SK-N-SH (cell line): ENCODE measurements at regions not wholly inside any gene's neighbourhood (a gene's known extent, or its start where the extent isn't known, plus 50 kb on each side); places are given as distances from the start of the nearest gene placed in this dataset.

Experiments
- CTCF ChIA-PET: fragments of 300-600, 350-600 bp; formaldehyde crosslinking; extraction: SDS; loops from one replicate; lab custom pipeline; 2021; lab: Yijun Ruan, JAX
- POLR2A ChIA-PET: fragments of 350-600 bp; sonication (Branson Sonifier 250); formaldehyde crosslinking; extraction: SDS; loops from one replicate; lab custom pipeline; 2020; ENCODE audit warnings: antibody characterized with exemption, inconsistent platforms; lab: Yijun Ruan, JAX
- DNase-seq: peaks from one replicate; pipeline ENCODE4 v3.0.0; 2012
- H2AFZ ChIP-seq: fragments of 200-600 bp; sonication (generic); 2 replicates; pipeline ENCODE4 v1.8.1; 2016; ENCODE audit warnings: antibody characterized with exemption, mild to moderate bottlenecking, low read depth
- H3F3A ChIP-seq: fragments of 200-600 bp; sonication (generic); replicated peaks from 2 replicates; pipeline ENCODE3; 2016; ENCODE audit warnings: antibody characterized with exemption, mild to moderate bottlenecking; ENCODE audit not compliant: insufficient read depth
- H3K27ac ChIP-seq, 2 experiments: fragments of 200-500 bp in 1 of 2; fragments of 200-600 bp in 1 of 2; sonication (Bioruptor generic) in 1 of 2; sonication (generic), shearing (Covaris generic) in 1 of 2; 2 replicates each; pipeline versions ENCODE4 v1.5.1 to v1.6.1; 2014 to 2016; ENCODE audit warnings: low read depth in 2 of 2, inconsistent platforms in 1 of 2, low read length in 1 of 2, mild to moderate bottlenecking in 1 of 2, mixed read lengths in 1 of 2
- H3K27me3 ChIP-seq: fragments of 200-600 bp; sonication (generic), shearing (Covaris generic); 2 replicates; pipeline ENCODE4 v1.6.1; 2016; ENCODE audit warnings: mixed run types; ENCODE audit not compliant: insufficient read depth
- H3K36me3 ChIP-seq, 2 experiments: fragments of 200-500 bp in 1 of 2; fragments of 200-600 bp in 1 of 2; sonication (Bioruptor generic) in 1 of 2; sonication (generic) in 1 of 2; replicated peaks in 1 of 2; 2 replicates each; pipeline versions ENCODE3 to v1.5.1; 2014 to 2016; ENCODE audit warnings: low read length in 1 of 2, mild to moderate bottlenecking in 1 of 2; ENCODE audit not compliant: insufficient read depth in 2 of 2, control insufficient read depth in 1 of 2
- H3K4me1 ChIP-seq, 2 experiments: fragments of 200-500 bp in 1 of 2; fragments of 200-600 bp in 1 of 2; sonication (Bioruptor generic) in 1 of 2; sonication (generic), shearing (Covaris generic) in 1 of 2; 2 replicates each; pipeline versions ENCODE4 v1.5.1 to v1.6.1; 2014 to 2016; ENCODE audit warnings: low read depth in 1 of 2, low read length in 1 of 2, mixed run types in 1 of 2; ENCODE audit not compliant: insufficient read depth in 2 of 2, control insufficient read depth in 1 of 2
- H3K4me2 ChIP-seq: fragments of 200-600 bp; sonication (generic), shearing (Covaris generic); 2 replicates; pipeline ENCODE4 v1.6.1; 2017; ENCODE audit warnings: mixed run types
- H3K4me3 ChIP-seq, 2 experiments: fragments of 200-500 bp in 1 of 2; fragments of 200-600 bp in 1 of 2; sonication (Bioruptor generic) in 1 of 2; sonication (generic), shearing (Covaris generic) in 1 of 2; 2 replicates each; pipeline versions ENCODE4 v1.5.1 to v1.8.1; 2014 to 2016; ENCODE audit warnings: low read depth in 2 of 2, inconsistent platforms in 1 of 2, low read length in 1 of 2, mild to moderate bottlenecking in 1 of 2, mixed read lengths in 1 of 2, moderate library complexity in 1 of 2
- H3K79me2 ChIP-seq: fragments of 200-600 bp; sonication (generic); 2 replicates; pipeline ENCODE4 v1.8.1; 2017; ENCODE audit warnings: mild to moderate bottlenecking; ENCODE audit not compliant: insufficient read depth
- H3K9ac ChIP-seq: fragments of 200-600 bp; sonication (generic); 2 replicates; pipeline ENCODE4 v1.6.1; 2017; ENCODE audit warnings: mixed run types
- H3K9me2 ChIP-seq: fragments of 200-600 bp; sonication (generic); 2 replicates; pipeline ENCODE4 v1.6.1; 2017; ENCODE audit warnings: mixed run types
- H3K9me3 ChIP-seq: fragments of 200-600 bp; sonication (generic); 2 replicates; pipeline ENCODE4 v1.6.1; 2017; ENCODE audit warnings: mixed run types, mild to moderate bottlenecking, moderate library complexity
- H4K20me1 ChIP-seq: fragments of 200-600 bp; sonication (generic); 2 replicates; pipeline ENCODE4 v1.6.1; 2017; ENCODE audit warnings: mild to moderate bottlenecking, mixed run types; ENCODE audit not compliant: insufficient read depth
- CHD2 ChIP-seq: fragments of 150-350 bp; IDR thresholded peaks from 2 replicates; pipeline ENCODE4 v1.6.1; 2018; ENCODE audit warnings: low read length; ENCODE audit not compliant: partially characterized antibody
- FOXJ3 ChIP-seq: sonication (generic); formaldehyde crosslinking; IDR thresholded peaks from 2 replicates; pipeline ENCODE4 v1.5.1; 2020; ENCODE audit warnings: mild to moderate bottlenecking, missing genetic modification reagents
- GABPA ChIP-seq: IDR thresholded peaks from 2 replicates; pipeline ENCODE4 v1.4.0; 2012; ENCODE audit warnings: low read depth, mild to moderate bottlenecking
- GATA2 ChIP-seq: sonication (generic); formaldehyde crosslinking; IDR thresholded peaks from 2 replicates; pipeline ENCODE4 v1.5.0; 2020; ENCODE audit warnings: mild to moderate bottlenecking, missing genetic modification reagents
- MEF2A ChIP-seq: IDR thresholded peaks from 2 replicates; pipeline ENCODE4 v1.4.0; 2012; ENCODE audit warnings: low read depth, borderline replicate concordance
- MXI1 ChIP-seq: IDR thresholded peaks from 2 replicates; pipeline ENCODE4 v1.6.1; 2012; ENCODE audit warnings: mild to moderate bottlenecking, low read depth, low read length, improper control_type of control experiment
- NRF1 ChIP-seq: IDR thresholded peaks from 2 replicates; pipeline ENCODE4 v1.6.1; 2012; ENCODE audit warnings: low read depth, mild to moderate bottlenecking, low read length
- PBX3 ChIP-seq: IDR thresholded peaks from 2 replicates; pipeline ENCODE4; 2012
- RAD21 ChIP-seq: IDR thresholded peaks from 2 replicates; pipeline ENCODE4 v1.6.1; 2012; ENCODE audit warnings: mild to moderate bottlenecking, low read length
- RCOR1 ChIP-seq: fragments of 150-350 bp; IDR thresholded peaks from 2 replicates; pipeline ENCODE4 v1.6.1; 2017; ENCODE audit warnings: antibody characterized with exemption, low read length
- RFX5 ChIP-seq: IDR thresholded peaks from 2 replicates; pipeline ENCODE4 v1.6.1; 2012; ENCODE audit warnings: mild to moderate bottlenecking, improper control_type of control experiment, low read length
- TEAD4 ChIP-seq: IDR thresholded peaks from 2 replicates; pipeline ENCODE4 v1.4.0; 2012; ENCODE audit warnings: mild to moderate bottlenecking, borderline replicate concordance; ENCODE audit not compliant: insufficient read depth
- YY1 ChIP-seq: IDR thresholded peaks from 2 replicates; pipeline ENCODE4 v1.4.0; 2012; ENCODE audit warnings: low read depth, mild to moderate bottlenecking
- WGBS: methylation state at CpG from one replicate; pipeline ENCODE4 v1.1.6; 2017; ENCODE audit warnings: low lambda C conversion rate; 5-methylcytosine and 5-hydroxymethylcytosine counted together
- TF ChIP-seq, protein P1 (sequence below): fragments of 200-600 bp; sonication (generic); IDR thresholded peaks from 2 replicates; pipeline ENCODE4 v1.6.1; 2017; ENCODE audit warnings: antibody characterized with exemption, mild to moderate bottlenecking, moderate library complexity
- TF ChIP-seq, protein P2 (sequence below): IDR thresholded peaks from 2 replicates; pipeline ENCODE4 v1.4.0; 2012; ENCODE audit warnings: low read depth, borderline replicate concordance
- TF ChIP-seq, protein P3 (sequence below): IDR thresholded peaks from 2 replicates; pipeline ENCODE4 v1.4.0; 2012; ENCODE audit warnings: low read depth, borderline replicate concordance

DNA sequence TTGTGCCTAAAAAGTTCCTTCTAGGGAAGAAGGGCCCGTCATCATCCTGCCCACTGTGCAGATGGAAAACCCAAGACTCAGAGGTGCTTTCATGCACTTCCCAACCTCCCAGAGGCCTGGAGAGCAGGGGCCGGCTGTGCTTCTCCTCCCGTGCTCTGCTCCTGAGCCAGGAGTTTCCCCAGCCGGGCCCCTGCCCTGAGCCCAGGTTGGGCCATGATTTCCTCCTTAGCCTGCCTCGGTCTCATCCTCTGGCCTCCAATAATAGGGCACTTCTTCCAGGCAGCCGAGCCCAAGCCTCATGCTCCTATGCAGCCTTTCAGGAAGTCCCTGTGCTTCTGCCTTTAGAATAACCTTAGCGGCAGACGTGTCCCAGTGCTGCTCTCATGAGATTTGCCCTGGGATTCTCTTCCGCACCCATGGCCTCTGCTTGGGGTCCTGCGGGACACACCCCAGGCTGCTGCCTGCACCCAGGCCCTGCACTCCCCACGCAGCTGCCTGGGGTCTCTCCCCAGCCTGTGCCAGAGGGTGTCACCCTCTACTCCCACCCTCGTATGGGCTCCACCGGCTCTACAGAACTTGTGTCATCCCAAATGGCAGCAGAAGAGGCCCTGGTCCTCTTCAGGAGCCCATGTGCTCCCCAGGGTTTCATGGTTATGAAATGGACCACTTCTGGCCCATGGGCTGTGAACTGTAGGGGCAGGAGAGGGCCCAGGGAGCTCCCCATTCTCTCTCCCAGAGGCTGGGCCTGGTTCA is 359.3 kb downstream of the ADGRD1 start:
- Histone ChIP-seq H3K4me2 (no peak overlapping the region), H3K27ac (no peak overlapping the region), H3K36me3 (no peaks in the 10 kb centered on the region), H3K9ac (no peak overlapping the region), H3K27me3 (no peaks in the 10 kb centered on the region), H2AFZ (no peak overlapping the region), H3K9me3 (peaks cover 6% of the 10 kb centered on the region; the same call in 1 of the 2 replicates), H3K9me2 (no peaks in the 10 kb centered on the region), H3K4me1 (no peaks in the 10 kb centered on the region; a peak in 1 of 4 replicates), H3K4me3 (no peak overlapping the region), H3K79me2 (no peaks in the 10 kb centered on the region), H4K20me1 (no peaks in the 10 kb centered on the region), H3F3A (no peaks in the 10 kb centered on the region)
- TF ChIP-seq FOXJ3 (CRISPR knock-in tag) (no peak), MEF2A (no peak), GABPA (no peak), RAD21 (no peak), PBX3 (no peak), NRF1 (no peak), RFX5 (no peak), MXI1 (no peak), RCOR1 (no peak), GATA2 (CRISPR knock-in tag) (no peak), YY1 (no peak), CHD2 (no peak), TEAD4 (no peak)
- TF ChIP-seq, protein P1, sequence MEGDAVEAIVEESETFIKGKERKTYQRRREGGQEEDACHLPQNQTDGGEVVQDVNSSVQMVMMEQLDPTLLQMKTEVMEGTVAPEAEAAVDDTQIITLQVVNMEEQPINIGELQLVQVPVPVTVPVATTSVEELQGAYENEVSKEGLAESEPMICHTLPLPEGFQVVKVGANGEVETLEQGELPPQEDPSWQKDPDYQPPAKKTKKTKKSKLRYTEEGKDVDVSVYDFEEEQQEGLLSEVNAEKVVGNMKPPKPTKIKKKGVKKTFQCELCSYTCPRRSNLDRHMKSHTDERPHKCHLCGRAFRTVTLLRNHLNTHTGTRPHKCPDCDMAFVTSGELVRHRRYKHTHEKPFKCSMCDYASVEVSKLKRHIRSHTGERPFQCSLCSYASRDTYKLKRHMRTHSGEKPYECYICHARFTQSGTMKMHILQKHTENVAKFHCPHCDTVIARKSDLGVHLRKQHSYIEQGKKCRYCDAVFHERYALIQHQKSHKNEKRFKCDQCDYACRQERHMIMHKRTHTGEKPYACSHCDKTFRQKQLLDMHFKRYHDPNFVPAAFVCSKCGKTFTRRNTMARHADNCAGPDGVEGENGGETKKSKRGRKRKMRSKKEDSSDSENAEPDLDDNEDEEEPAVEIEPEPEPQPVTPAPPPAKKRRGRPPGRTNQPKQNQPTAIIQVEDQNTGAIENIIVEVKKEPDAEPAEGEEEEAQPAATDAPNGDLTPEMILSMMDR, result no peak
- TF ChIP-seq, protein P2, sequence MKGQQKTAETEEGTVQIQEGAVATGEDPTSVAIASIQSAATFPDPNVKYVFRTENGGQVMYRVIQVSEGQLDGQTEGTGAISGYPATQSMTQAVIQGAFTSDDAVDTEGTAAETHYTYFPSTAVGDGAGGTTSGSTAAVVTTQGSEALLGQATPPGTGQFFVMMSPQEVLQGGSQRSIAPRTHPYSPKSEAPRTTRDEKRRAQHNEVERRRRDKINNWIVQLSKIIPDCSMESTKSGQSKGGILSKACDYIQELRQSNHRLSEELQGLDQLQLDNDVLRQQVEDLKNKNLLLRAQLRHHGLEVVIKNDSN, result no peak
- TF ChIP-seq, protein P3, sequence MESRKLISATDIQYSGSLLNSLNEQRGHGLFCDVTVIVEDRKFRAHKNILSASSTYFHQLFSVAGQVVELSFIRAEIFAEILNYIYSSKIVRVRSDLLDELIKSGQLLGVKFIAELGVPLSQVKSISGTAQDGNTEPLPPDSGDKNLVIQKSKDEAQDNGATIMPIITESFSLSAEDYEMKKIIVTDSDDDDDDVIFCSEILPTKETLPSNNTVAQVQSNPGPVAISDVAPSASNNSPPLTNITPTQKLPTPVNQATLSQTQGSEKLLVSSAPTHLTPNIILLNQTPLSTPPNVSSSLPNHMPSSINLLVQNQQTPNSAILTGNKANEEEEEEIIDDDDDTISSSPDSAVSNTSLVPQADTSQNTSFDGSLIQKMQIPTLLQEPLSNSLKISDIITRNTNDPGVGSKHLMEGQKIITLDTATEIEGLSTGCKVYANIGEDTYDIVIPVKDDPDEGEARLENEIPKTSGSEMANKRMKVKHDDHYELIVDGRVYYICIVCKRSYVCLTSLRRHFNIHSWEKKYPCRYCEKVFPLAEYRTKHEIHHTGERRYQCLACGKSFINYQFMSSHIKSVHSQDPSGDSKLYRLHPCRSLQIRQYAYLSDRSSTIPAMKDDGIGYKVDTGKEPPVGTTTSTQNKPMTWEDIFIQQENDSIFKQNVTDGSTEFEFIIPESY, result no peak
- ChIA-PET CTCF (no interaction called here), POLR2A (no interaction called here)
- 38% methylated on average over 4 of the region's 13 CpGs for WGBS
- DNase-seq, result no peak
